Stimulated activated CD4-positive, alpha-beta T cell treated with anti-CD3 and anti-CD28 coated beads, Interleukin-15, amount 100 ng/mL, for 24 hours (primary cell): ENCODE measurements at regions not wholly inside any gene's neighbourhood (a gene's known extent, or its start where the extent isn't known, plus 50 kb on each side); places are given as distances from the start of the nearest gene placed in this dataset.

Experiments used
- DNase-seq: peaks from one replicate; pipeline ENCODE4 v3.0.0-alpha.2; 2020

- no peak for DNase-seq
These were observed 54.4 kb upstream of the PIK3R1 start for GRCh38 chr5:68161156-68161555.

- DNase-seq = no peak
These were observed 56.2 kb upstream of the PIK3R1 start for GRCh38 chr5:68159224-68159951.

DNA sequence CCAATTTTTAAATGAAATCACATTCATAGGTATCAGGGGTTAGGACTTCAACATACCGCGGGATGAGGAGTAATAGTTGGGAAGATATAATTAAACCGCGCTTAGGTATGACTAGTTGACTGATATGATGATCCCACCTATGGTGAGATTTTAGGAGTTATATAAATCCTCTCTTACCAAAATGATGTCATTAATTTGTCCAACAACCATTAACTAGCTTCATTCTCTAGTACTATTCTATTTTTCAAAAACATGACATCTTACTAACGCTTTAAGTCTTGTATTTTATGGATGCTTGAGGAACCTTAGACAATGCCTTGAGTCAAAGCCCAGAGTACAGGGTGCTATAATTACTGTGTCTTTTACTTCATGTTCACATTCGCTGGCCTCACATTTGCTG lies 59.6 kb upstream of the PIK3R1 start:
- DNase-seq = no peak

DNA sequence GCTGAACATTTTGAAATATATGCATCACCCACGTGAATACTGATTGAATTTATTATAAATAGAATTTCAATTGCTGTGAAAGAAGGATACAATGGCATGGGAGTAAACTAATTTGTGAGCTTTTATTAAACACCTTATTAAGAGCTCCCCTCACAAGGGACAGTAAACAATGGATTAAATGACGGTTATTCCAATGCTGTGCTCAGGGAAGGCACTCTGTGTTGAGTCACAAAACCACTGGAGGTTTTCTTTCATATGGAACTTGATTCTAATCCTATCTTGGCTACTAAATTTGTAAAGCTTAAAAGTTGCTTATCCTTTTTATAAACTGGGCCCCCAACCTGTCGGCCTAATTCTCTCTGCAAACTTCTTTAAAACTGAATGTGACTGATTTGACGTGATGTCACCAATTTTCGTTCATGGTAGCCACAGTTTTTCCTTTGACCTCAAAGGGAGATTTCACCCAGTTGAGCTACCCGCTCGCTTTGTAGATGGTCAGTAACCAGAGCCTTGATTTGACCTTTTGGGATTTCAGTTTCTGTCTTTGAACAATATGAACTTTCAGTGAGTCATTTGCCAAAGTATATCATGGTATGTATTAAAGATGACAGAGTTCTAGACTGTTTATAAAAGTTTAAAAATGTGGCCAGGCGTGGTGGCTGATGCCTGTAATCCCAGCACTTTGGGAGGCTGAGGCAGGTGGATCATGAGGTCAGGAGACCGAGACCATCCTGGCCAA lies 61.3 kb upstream of the PIK3R1 start:
- DNase-seq = no peak

GRCh38 chr5:68151812-68152211 lies 63.7 kb upstream of the PIK3R1 start:
- DNase-seq = no peak

GRCh38 chr5:68149189-68149588 lies 66.4 kb upstream of the PIK3R1 start:
- DNase-seq = no peak

DNA sequence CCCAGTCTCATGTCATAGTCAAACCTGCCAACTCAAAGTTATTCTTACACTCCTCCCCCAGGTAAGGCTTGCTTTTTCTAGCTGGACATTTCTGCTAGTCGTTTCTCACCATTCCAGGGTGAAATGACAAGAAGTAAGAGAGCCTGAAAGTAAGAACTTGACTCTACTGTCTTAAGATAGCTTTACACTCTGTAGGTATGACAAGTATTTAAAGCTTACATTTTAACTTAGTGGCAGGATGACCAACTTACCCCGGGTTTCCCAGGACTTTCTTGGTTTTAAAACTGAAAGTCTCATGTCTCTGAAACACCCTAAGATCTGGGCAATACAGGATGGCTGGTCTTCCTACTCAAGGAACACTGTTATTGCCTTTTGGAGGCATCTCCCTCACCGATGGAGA lies 67.5 kb upstream of the PIK3R1 start:
- no peak for DNase-seq

DNA sequence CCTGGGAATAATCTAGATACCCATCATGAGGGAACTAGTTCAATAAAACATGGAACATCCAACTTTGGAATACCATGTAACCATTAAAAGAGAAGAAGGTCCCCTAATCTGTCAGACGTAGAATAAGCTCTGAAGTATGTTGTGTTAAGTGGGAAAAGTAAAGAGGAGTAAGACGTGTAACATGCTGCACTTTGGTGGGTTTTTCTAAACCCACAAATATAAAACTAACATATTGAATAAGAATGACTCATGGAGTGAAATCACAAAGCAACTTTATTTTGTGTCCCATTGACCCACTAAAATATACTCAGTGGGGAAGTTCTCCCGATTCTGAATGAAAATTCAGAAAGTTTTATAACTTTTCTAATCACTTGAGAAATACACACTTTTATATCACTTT lies 67.9 kb upstream of the PIK3R1 start:
- DNase-seq = no peak

DNA sequence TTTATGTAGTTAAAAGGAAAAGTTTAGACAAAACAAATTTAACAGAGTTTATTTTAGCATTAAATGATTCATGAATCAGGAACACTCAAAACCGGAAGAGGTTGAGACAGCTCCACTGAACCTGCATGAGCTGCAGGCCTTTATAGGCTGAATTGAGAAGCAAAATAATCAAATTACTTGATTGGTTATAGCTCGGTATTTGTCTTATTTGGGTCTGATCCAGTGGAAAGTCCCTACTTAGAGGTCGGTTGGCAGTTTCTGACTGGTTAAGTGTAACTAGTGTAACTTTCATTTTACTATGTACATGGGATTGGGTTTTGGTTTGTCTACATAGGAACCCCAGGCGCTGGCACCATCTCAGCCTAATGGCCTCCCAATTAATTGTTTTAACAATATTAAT lies 74.1 kb upstream of the PIK3R1 start:
- DNase-seq = no peak

DNA sequence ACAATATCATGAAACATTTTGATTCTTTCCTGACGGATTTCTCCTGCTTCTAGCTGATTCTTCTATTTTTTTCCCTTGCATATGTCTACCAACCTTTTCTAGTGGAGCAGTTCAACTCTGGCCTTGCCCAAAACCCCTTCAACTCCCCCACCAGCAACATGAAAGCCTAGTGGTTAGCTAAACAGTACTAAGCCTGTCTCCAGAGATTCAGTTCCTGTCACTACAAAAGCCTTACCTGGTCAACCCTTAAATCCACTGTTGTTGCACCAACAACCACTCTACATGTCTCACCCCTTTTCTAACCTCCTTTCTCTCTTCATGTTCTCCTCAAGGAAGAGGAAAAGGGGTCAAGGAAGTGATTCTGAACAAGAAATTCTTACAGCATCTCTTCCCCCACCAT lies 74.8 kb upstream of the PIK3R1 start:
- DNase-seq = no peak

GRCh38 chr5:68139611-68140441 lies 75.7 kb upstream of the PIK3R1 start:
- DNase-seq = no peak

DNA sequence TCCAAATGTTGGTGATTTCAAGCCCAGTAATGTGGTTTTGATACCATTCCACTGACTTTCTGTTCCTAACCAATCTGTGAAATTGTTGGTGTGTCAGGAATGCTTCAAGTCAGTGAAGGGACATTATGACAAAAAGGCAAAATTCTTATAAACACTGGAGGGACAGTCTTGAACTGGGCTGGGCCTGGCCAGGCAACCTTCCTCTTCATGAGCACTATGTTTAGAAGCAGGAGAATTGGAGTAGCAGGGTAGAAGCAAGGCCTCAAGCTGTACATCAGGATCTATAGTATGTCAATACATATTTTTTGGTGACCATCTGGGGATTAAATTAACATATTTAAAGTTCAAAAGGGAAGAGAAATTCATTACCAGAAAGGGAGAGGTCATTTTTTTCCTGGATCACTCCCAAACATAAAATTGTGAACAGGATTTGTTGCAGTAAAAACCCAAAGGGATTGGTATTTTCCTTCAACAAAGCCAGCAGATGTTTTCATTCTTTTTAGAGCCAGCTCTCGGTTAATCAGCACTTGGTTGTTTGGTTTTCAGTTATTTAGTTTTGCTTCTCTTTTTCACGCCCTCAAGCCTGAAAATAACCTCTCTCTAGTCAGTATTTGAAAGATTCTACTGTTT lies 77.9 kb upstream of the PIK3R1 start:
- no peak for DNase-seq

DNA sequence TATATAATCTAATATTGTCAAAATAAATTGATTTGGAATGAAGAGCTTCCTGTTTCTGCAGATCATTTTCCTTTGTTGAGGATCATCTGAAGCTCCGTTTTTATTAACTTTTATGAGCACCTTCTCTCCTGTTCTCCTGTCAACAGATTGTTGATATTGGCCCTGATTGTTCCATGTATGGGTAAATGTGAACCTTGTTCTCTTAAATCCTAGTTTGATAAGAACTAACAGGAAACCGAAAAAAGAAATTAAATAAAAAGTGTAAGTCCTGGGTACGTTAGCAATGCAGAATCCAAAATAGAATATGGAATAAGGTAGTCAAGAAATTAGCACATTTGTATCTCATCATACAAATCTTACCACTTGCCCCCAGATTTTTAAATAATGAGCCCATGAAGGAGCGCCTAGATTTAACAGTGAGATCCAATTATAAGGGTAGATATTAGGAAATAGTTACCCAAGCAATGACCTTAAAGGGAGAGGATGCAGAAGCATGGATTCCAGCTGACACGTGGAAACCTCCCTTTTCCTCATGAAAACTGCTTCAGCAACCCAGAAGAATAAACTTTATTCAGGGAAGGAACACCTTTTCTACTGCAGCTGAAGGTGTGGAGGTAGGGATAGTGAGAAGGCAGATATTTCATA lies 80.8 kb upstream of the PIK3R1 start:
- DNase-seq = no peak

DNA sequence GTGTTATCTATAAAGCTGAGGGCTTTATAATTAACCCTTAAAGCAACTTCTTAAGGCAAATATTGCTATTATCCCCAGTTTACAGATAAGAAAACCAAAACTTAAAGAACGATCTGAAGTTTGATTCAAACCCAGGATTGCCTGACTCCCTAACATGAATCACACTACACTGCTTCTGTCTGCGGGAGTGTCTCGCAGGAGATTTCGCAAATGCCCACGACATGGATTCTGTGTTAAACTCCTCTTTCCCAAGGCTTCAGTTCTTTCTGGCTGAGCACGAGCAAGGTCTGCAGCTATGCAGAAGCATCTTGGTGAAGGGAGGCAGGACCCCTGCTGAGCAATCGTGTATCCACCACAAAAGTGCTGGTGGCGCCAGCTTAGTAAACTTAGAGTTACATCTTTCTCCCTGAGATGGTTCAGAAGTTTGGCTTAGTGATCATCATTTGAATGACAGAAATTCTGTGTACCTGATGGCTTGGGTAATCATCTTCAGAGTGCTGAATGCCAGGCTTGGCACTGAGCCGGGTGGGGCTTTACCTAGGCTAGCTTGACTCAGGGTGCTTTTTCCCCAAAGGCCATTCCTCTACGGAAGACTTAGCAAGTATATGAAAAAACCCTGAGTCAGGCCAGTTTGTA lies 81.4 kb upstream of the PIK3R1 start:
- no peak for DNase-seq

- no peak for DNase-seq
These were observed 85.3 kb upstream of the PIK3R1 start for GRCh38 chr5:68130253-68130652.

GRCh38 chr5:68129364-68129763 lies 86.2 kb upstream of the PIK3R1 start:
- DNase-seq = no peak

GRCh38 chr5:68126886-68127285 lies 88.7 kb upstream of the PIK3R1 start:
- DNase-seq = no peak

DNA sequence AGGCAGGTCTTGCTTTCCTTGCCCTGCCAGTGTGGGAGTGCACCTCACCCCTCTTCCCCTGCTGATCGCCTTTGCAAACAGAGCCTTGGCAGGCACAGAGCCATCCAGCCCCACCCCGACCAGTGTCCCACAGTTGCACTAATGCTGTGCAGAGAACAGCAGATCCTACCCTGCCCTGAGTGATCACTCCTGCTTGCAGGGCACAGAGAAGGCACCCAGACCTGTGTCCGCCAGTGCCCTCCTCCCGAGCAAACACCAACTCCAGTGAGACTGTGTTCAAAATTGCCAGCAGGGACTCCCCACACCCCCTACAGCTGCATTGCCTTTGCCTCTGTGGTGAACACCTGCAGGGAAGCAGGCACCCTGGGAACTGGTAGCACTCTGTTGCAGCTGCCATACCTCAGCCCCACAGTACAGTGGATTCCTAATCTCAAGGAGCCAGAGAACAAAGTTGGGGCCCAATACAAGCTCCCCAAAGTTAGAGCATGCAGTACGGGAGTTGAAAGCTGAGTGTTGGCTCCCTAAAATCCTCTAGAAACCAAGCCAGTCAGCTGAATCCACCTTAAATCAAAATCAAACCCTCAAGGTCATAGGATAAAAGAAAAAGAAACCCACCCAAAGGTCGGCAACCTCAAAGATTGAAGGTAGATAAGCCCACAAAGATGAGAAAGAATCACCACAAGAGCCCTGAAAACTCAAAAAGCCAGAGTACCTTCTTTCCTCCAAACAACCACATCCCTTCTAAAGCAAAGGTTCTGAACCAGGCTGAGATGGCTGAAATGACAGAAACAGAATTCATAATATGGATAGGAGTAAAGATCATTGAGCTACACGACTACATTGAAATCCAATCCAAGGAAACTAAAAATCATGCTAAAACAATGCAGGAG lies 92.9 kb upstream of the PIK3R1 start:
- no peak for DNase-seq

GRCh38 chr5:68116868-68117411 lies 98.6 kb upstream of the PIK3R1 start:
- no peak for DNase-seq

GRCh38 chr5:68116408-68116807 lies 99.1 kb upstream of the PIK3R1 start:
- no peak for DNase-seq

DNA sequence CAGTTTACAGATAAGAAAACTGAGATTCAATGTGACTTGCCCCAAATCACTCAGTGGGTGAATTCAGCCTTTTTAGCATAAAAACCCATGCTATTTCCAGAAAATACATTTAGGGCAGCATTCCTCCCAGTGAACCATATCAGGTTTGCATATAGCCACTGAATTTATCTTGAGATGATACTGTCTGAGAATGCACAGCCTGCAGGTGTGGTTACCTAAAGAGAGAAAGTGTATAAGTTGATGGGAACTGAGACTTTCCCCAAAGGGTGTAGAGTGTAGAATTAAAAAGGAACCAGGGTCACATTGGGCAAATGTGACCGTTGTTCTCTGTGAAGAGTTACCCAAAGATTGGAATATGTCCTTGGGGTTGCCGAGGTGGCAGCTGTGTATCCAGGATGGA lies 100.0 kb upstream of the PIK3R1 start:
- no peak for DNase-seq
